Body of pancreas (tissue), 4 donors: ENCODE measurements at regions not wholly inside any gene's neighbourhood (a gene's known extent, or its start where the extent isn't known, plus 50 kb on each side); places are given as distances from the start of the nearest gene placed in this dataset.

ENCODE experiments used
- CTCF ChIP-seq, 7 experiments: fragments of 450-650 bp in 4 of 7; fragments of 200-600 bp in 3 of 7; sonication (generic) in 3 of 7; IDR thresholded peaks; one replicate each; pipeline ENCODE4 v1.5.1; 2016 to 2019; ENCODE audit warnings: antibody characterized with exemption in 7 of 7
- POLR2A ChIP-seq, 3 donors: fragments of 450-650 bp; IDR thresholded peaks; one replicate each; pipeline ENCODE4 v1.6.1; 2016; ENCODE audit warnings: antibody characterized with exemption in 3 of 3, mild to moderate bottlenecking in 2 of 3

- no peak for TF ChIP-seq CTCF (IDR thresholded peaks at IDR 0.05)
- TF ChIP-seq POLR2A (IDR thresholded peaks at IDR 0.05) = no peak
These were observed 110.0 kb upstream of the SLC35B3 start for GRCh38 chr6:8545336-8545735.
